Progenitor cell of endocrine pancreas (in vitro differentiated cells): ENCODE measurements at regions not wholly inside any gene's neighbourhood (a gene's known extent, or its start where the extent isn't known, plus 50 kb on each side); places are given as distances from the start of the nearest gene placed in this dataset.

ENCODE experiments used
- DNase-seq: peaks from one replicate; pipeline ENCODE4 v3.0.0; 2021; ENCODE audit warnings: low spot score; ENCODE audit not compliant: unreplicated experiment
- H3K27ac Mint-ChIP-seq: 2 replicates; pipeline ENCODE4 v1.8.0; 2021; ENCODE audit warnings: mild to moderate bottlenecking, moderate library complexity, mixed read lengths
- H3K27me3 Mint-ChIP-seq: 2 replicates; pipeline ENCODE4 v1.8.0; 2021; ENCODE audit warnings: mixed read lengths
- H3K36me3 Mint-ChIP-seq: 2 replicates; pipeline ENCODE4 v1.8.0; 2022; ENCODE audit warnings: mixed read lengths; ENCODE audit not compliant: insufficient read depth
- H3K4me1 Mint-ChIP-seq: 2 replicates; pipeline ENCODE4 v1.8.0; 2021; ENCODE audit warnings: low read depth, mixed read lengths
- H3K4me3 Mint-ChIP-seq: 2 replicates; pipeline ENCODE4 v1.8.0; 2021; ENCODE audit warnings: low read depth, mild to moderate bottlenecking, moderate library complexity, mixed read lengths
- H3K9me3 Mint-ChIP-seq: 2 replicates; pipeline ENCODE4 v1.8.0; 2021; ENCODE audit warnings: low read depth, mixed read lengths
- TF ChIP-seq, protein P1 (sequence below): fragments of 200-600 bp; sonication (generic); IDR thresholded peaks from one replicate; pipeline ENCODE4 v1.5.0; 2021; ENCODE audit warnings: antibody characterized with exemption, mild to moderate bottlenecking; ENCODE audit not compliant: unreplicated experiment

DNA sequence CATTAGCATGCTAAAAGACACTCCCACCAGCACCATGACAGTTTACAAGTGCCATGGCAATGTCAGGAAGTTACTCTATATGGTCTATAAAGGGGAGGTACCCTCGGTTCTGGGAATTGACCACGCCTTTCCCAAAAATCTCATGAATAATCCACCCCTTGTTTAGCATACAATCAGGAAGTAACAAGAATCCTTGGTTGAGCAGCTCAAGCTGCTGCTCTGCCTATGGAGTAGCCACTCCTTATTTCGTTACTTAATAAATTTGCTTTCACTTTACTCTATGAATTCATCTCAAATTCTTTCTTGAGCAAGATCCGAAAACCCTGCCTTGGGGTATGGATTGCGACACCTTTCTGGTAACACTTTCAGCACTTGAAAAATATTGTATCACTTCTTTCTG is 243.0 kb downstream of the BMP2 start:
- no peak overlapping the region for H3K27ac Mint-ChIP-seq
- no peaks in the 10 kb centered on the region for H3K27me3 Mint-ChIP-seq
- no peak for DNase-seq
- H3K4me3 Mint-ChIP-seq, result no peak overlapping the region
- H3K9me3 Mint-ChIP-seq, result peaks cover 29% of the 10 kb centered on the region
- peaks cover 1% of the 10 kb centered on the region for H3K4me1 Mint-ChIP-seq
- TF ChIP-seq, protein P1, sequence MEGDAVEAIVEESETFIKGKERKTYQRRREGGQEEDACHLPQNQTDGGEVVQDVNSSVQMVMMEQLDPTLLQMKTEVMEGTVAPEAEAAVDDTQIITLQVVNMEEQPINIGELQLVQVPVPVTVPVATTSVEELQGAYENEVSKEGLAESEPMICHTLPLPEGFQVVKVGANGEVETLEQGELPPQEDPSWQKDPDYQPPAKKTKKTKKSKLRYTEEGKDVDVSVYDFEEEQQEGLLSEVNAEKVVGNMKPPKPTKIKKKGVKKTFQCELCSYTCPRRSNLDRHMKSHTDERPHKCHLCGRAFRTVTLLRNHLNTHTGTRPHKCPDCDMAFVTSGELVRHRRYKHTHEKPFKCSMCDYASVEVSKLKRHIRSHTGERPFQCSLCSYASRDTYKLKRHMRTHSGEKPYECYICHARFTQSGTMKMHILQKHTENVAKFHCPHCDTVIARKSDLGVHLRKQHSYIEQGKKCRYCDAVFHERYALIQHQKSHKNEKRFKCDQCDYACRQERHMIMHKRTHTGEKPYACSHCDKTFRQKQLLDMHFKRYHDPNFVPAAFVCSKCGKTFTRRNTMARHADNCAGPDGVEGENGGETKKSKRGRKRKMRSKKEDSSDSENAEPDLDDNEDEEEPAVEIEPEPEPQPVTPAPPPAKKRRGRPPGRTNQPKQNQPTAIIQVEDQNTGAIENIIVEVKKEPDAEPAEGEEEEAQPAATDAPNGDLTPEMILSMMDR, result no peak
- H3K36me3 Mint-ChIP-seq, result peaks cover 3% of the 10 kb centered on the region

GRCh38 chr20:7015257-7015656 is 247.8 kb downstream of the BMP2 start:
- Mint-ChIP-seq H3K27ac (no peak overlapping the region), H3K4me1 (peaks cover 1% of the 10 kb centered on the region)
- TF ChIP-seq, protein P1, result no peak

GRCh38 chr20:7022597-7022996 is 255.1 kb downstream of the BMP2 start:
- no peaks in the 10 kb centered on the region for H3K27me3 Mint-ChIP-seq
- DNase-seq, result no peak
- H3K27ac Mint-ChIP-seq, result no peak overlapping the region

More at GRCh38 chr20:7015257-7015656, 247.8 kb downstream of the BMP2 start:
- no peak for DNase-seq
- Mint-ChIP-seq H3K9me3 (peaks cover under 1% of the 10 kb centered on the region), H3K36me3 (no peaks in the 10 kb centered on the region), H3K4me3 (no peak overlapping the region), H3K27me3 (no peaks in the 10 kb centered on the region)

DNA sequence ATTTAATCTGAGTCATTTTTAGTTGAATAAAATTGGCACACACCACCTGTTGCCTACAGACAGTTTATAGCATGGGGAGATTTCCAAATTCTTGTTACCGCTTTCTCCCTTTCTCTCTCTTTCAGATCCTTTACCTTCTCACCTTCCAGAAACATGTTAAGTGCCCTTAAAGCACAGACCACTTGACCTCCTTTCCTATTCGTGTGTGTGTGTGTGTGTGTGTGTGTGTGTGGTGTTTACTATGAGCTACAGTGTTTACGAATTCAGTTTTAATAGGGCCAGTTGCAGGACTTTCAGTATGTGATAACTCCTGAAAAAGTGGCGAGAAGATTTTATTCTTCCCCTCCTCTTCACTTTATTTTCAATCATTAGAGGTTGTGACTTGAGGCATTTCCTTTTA is 258.1 kb downstream of the BMP2 start:
- DNase-seq, result no peak
- no peak overlapping the region for H3K4me3 Mint-ChIP-seq
- peaks cover 24% of the 10 kb centered on the region for H3K9me3 Mint-ChIP-seq
- H3K27me3 Mint-ChIP-seq, result no peaks in the 10 kb centered on the region
- TF ChIP-seq, protein P1, result no peak
- peaks cover 2% of the 10 kb centered on the region for H3K4me1 Mint-ChIP-seq
- peaks cover 4% of the 10 kb centered on the region for H3K36me3 Mint-ChIP-seq
- no peak overlapping the region for H3K27ac Mint-ChIP-seq

More at GRCh38 chr20:7022597-7022996, 255.1 kb downstream of the BMP2 start:
- peaks cover 4% of the 10 kb centered on the region for H3K36me3 Mint-ChIP-seq
- H3K9me3 Mint-ChIP-seq, result peaks cover 24% of the 10 kb centered on the region
- no peaks in the 10 kb centered on the region for H3K4me1 Mint-ChIP-seq
- TF ChIP-seq, protein P1, result no peak
- H3K4me3 Mint-ChIP-seq, result no peak overlapping the region

DNA sequence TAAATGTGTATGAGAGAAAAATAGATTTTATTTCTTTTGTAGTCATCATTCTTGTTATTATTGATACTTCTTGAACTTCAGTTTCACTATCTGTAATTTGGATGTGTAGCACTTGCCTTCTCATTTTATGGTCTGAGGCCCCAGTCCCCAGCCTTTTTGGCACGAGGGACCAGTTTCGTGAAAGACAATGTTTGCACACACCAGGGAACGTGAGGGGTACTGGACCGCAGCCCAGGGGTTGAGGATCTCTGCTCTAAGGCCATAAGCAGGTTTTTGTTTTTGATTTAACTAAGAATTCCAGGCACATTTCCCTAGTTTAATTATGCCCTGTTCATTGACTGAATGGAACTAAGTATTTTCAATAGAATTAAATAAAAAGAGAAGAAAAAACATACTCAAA is 261.5 kb downstream of the BMP2 start:
- no peak for DNase-seq
- Mint-ChIP-seq H3K9me3 (peaks cover 3% of the 10 kb centered on the region), H3K27ac (no peak overlapping the region), H3K36me3 (no peaks in the 10 kb centered on the region), H3K4me1 (peaks cover 2% of the 10 kb centered on the region), H3K4me3 (no peak overlapping the region), H3K27me3 (no peaks in the 10 kb centered on the region)
- TF ChIP-seq, protein P1, result no peak
